ENCODE measurements at regions not wholly inside any gene's neighbourhood (a gene's known extent, or its start where the extent isn't known, plus 50 kb on each side); places are given as distances from the start of the nearest gene placed in this dataset.

DNA sequence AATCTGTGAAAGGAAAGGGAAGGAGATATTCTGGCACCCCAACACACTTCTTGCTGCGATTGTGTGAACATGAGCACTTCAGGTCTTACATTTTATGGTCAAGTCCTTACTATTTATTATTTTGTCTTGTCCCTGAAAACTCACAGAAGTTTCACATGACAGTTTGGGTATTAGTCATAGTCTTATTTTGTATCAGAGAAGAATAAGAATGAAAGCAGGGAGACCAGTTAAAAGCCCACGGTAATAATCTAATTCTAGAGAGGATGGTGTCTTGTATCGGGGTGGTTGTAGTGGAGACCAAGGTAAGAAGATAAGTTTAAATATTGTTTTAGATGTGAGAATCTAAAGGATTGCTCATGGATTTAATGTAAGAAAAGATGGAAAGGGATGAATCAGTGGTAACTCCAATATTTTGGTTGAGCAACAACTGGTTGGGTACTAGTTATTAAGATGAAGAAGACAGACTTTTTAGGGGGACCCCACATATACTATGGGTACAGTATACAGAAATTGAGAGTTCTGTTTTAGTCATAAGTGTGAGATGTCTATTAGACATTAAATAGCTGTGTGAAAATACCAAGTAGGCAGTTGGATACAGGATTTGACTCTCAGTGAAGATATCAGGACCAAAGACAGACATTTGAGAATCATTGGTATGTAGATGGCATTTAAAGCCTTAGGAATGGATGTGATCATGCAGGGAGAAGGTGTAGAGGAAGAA lies 227.6 kb downstream of the MFSD1 start:
- TF ChIP-seq, protein P1, sequence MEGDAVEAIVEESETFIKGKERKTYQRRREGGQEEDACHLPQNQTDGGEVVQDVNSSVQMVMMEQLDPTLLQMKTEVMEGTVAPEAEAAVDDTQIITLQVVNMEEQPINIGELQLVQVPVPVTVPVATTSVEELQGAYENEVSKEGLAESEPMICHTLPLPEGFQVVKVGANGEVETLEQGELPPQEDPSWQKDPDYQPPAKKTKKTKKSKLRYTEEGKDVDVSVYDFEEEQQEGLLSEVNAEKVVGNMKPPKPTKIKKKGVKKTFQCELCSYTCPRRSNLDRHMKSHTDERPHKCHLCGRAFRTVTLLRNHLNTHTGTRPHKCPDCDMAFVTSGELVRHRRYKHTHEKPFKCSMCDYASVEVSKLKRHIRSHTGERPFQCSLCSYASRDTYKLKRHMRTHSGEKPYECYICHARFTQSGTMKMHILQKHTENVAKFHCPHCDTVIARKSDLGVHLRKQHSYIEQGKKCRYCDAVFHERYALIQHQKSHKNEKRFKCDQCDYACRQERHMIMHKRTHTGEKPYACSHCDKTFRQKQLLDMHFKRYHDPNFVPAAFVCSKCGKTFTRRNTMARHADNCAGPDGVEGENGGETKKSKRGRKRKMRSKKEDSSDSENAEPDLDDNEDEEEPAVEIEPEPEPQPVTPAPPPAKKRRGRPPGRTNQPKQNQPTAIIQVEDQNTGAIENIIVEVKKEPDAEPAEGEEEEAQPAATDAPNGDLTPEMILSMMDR (IDR thresholded peaks at IDR 0.05; ENCODE audit: control insufficient read depth, insufficient read depth, low read depth, low read length, missing control alignments): no peak
- no peak for DNase-seq (ENCODE audit: low read depth)
- H3K4me3 ChIP-seq (ENCODE audit: control insufficient read depth, low read depth, low read length): no peak overlapping the region

DNA sequence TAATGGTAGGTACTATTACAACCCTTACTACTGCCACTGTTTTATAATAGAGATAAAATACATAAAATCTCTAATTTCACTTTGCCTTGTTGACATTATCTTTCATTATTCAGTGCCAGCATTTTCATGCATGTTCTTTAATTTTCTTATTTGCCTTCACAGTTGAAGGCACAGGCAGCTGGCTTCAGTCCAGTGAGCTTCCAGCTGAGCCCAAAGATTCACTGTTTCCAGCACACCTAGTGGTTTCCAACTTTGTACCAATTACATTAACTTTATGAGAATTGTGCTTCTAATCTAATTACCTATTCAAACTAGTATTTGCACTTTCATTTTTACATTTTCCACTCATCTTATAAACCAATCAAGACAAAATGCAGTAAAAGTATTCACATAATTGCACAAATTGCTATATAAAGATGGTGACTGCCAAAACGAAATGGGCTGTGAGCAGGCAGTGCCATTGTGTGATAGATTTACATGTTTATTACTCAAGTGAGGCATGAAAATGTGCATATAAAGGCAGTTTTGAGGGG lies 228.3 kb downstream of the MFSD1 start:
- no peak for DNase-seq (ENCODE audit: low read depth)
- TF ChIP-seq, protein P1 (IDR thresholded peaks at IDR 0.05; ENCODE audit: control insufficient read depth, insufficient read depth, low read depth, low read length, missing control alignments): no peak
- no peak overlapping the region for H3K4me3 ChIP-seq (ENCODE audit: control insufficient read depth, low read depth, low read length)

DNA sequence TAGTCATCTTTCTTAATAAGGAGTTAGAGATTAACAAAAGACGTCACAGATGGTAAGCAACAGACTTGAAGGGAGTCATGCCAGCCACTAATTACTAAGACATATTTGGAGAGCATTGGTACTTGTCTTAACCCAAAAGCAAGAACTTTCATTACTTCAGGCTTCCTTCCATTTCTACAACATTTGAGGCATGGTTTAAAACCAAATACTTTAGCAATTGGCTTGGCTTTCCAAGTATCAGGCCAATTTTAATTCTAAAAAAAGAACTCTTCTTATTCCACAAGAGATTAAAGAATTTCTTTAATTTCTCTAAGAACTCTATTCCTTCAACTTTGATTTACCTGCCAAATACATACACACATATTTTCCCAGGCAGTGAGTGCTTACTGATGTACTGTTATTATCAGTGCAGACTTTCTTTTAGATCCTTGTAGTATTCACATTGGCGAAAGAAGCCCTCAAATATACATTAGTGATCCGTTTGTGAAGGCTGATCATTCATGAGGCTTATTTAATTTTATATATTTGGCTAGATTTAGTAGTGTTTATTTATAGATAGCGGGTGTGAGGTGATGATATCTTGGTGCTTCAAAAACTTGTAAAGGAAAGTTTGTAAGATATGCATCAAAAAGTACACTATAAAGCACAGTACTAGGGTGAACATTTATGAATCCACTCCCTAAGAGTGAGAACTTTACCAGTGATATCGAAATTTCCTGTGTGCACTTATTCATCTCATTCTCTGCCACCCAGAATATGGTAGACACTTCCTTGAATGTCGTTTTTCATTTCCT lies 229.2 kb downstream of the MFSD1 start:
- no peak for DNase-seq (ENCODE audit: low read depth)
- H3K4me3 ChIP-seq (ENCODE audit: control insufficient read depth, low read depth, low read length): no peak overlapping the region
- TF ChIP-seq, protein P1 (IDR thresholded peaks at IDR 0.05; ENCODE audit: control insufficient read depth, insufficient read depth, low read depth, low read length, missing control alignments): no peak

DNA sequence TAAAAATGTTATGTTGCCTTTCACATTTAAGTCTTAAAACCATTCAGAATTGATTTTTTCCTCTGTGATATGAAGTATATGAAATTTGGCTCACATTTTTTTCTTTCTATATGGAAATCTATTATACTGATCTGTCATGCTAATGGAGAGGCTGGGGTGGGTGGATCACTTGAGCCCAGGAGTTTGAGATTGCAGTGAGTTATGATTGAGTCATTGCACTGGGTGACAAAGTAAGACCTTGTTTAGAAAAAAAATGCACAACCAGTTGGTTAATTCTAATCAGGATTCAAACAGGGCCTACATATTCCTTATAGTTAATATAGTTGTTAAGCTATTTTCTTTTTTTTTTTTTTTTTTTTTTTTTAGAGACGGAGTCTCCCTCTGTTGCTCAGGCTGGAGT lies 230.5 kb downstream of the MFSD1 start:
- no peak for DNase-seq (ENCODE audit: low read depth)
- TF ChIP-seq, protein P1 (IDR thresholded peaks at IDR 0.05; ENCODE audit: control insufficient read depth, insufficient read depth, low read depth, low read length, missing control alignments): no peak
- H3K4me3 ChIP-seq (ENCODE audit: control insufficient read depth, low read depth, low read length): no peak overlapping the region

DNA sequence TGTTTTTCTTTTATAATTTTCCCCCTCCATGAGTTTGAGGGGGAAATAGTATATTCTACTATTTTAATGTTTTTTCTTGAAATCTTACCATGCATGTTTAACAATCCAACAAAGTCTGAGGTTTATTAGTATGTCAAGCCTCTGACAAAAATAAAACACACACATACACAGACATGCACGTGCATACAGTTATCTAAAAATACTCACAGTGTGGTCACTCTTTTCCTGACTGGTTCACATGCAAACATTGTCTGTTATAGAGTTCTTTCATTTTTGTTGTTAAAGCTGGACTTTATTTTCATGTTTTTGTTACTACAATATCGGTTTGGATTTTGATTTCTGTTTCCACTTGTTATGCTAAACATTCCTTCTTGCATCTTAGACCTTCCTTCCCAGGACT lies 236.6 kb downstream of the MFSD1 start:
- no peak overlapping the region for H3K4me3 ChIP-seq (ENCODE audit: control insufficient read depth, low read depth, low read length)
- DNase-seq (ENCODE audit: low read depth): no peak
- TF ChIP-seq, protein P1 (IDR thresholded peaks at IDR 0.05; ENCODE audit: control insufficient read depth, insufficient read depth, low read depth, low read length, missing control alignments): no peak

DNA sequence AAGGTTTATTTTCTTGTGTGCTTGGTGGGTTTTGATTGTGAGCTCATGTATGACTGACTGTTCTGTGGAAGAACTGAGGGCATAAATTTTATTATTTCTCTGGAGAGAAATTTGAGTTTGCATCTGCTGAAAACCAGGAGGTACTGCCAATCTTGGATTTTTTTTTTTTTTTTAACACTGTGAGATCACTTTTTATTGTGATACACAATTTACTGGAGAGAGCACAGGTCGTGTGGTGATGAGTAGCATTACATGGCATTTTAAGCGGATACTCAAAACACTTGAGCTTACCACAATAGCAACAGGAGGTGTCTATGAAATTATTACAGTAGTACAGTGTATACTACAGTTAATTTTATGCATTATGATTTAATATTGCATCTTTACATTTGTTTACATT lies 237.4 kb downstream of the MFSD1 start:
- DNase-seq (ENCODE audit: low read depth): no peak
- TF ChIP-seq, protein P1 (IDR thresholded peaks at IDR 0.05; ENCODE audit: control insufficient read depth, insufficient read depth, low read depth, low read length, missing control alignments): no peak
- H3K4me3 ChIP-seq (ENCODE audit: control insufficient read depth, low read depth, low read length): no peak overlapping the region
